Spleen (tissue), 7 donors: ENCODE measurements at regions not wholly inside any gene's neighbourhood (a gene's known extent, or its start where the extent isn't known, plus 50 kb on each side); places are given as distances from the start of the nearest gene placed in this dataset.

Experiments
- POLR2A ChIP-seq, 3 donors: fragments of 450-650 bp; IDR thresholded peaks; one replicate each; pipeline ENCODE4 v1.5.1; 2017; ENCODE audit warnings: antibody characterized with exemption in 3 of 3, mild to moderate bottlenecking in 1 of 3
- POLR2AphosphoS5 ChIP-seq, 3 donors: sonication (generic); formaldehyde crosslinking; IDR thresholded peaks; one replicate each; pipeline ENCODE4 v1.5.1; 2017; ENCODE audit warnings: antibody characterized with exemption in 3 of 3
- TF ChIP-seq, protein P1 (sequence below), 11 experiments: fragments of 200-600 bp in 7 of 11; fragments of 450-650 bp in 4 of 11; sonication (generic) in 4 of 11; IDR thresholded peaks in 8 of 11; conservative IDR thresholded peaks in 3 of 11; 1 replicate in 7 of 11; 2 replicates in 4 of 11; pipeline versions ENCODE4 v1.4.0 to v1.8.0; 2016 to 2021; ENCODE audit warnings: antibody characterized with exemption in 11 of 11, inconsistent platforms in 4 of 11, mild to moderate bottlenecking in 1 of 11
- donor health status: DM: no; HTN: no; CAD: no; lungs with moderate emphysema.
- donor health status: DM: no; HTN: no; CAD: no.
- donor health status: DM: no; HTN: no; CAD: no.

DNA sequence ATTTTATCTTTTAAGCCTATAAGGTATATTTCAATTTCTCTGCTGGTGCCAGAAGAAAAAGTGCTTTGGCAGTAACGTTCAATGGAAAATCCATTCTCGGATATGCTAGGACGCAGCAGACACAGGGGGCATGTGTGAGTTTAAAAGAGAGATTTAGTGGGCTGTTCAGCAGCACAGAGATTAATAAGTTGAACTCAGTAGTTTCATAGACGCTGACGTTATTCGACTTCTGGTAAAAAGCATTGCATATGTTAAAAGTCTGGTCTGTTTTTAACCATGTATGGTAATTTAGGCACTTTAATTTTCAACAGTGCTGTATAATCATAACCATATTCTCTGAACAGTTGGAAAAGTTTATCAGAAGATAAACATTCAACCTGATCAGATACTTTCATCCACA lies 99.6 kb downstream of the ATP6V1G3 start:
- TF ChIP-seq, protein P1, sequence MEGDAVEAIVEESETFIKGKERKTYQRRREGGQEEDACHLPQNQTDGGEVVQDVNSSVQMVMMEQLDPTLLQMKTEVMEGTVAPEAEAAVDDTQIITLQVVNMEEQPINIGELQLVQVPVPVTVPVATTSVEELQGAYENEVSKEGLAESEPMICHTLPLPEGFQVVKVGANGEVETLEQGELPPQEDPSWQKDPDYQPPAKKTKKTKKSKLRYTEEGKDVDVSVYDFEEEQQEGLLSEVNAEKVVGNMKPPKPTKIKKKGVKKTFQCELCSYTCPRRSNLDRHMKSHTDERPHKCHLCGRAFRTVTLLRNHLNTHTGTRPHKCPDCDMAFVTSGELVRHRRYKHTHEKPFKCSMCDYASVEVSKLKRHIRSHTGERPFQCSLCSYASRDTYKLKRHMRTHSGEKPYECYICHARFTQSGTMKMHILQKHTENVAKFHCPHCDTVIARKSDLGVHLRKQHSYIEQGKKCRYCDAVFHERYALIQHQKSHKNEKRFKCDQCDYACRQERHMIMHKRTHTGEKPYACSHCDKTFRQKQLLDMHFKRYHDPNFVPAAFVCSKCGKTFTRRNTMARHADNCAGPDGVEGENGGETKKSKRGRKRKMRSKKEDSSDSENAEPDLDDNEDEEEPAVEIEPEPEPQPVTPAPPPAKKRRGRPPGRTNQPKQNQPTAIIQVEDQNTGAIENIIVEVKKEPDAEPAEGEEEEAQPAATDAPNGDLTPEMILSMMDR (IDR thresholded peaks at IDR 0.05 in 8 of 11, conservative IDR thresholded peaks at IDR 0.05 in 3 of 11): no peak
- TF ChIP-seq POLR2AphosphoS5 (IDR thresholded peaks at IDR 0.05) (no peak), POLR2A (IDR thresholded peaks at IDR 0.05) (no peak)
